HEK293T (cell line): ENCODE measurements at regions not wholly inside any gene's neighbourhood (a gene's known extent, or its start where the extent isn't known, plus 50 kb on each side); places are given as distances from the start of the nearest gene placed in this dataset.

Source experiments
- ARNT ChIP-seq: fragments of 450-650 bp; IDR thresholded peaks from 2 replicates; pipeline ENCODE4 v1.6.1; 2017; ENCODE audit warnings: mild to moderate bottlenecking
- BHLHE40 ChIP-seq: fragments of 450-650 bp; IDR thresholded peaks from 2 replicates; pipeline ENCODE4 v1.6.1; 2016; ENCODE audit warnings: mild to moderate bottlenecking, moderate library complexity, borderline replicate concordance
- CTBP1 ChIP-seq: fragments of 450-650 bp; IDR thresholded peaks from 2 replicates; pipeline ENCODE4 v1.6.1; 2016; ENCODE audit warnings: borderline replicate concordance
- FOXM1 ChIP-seq: fragments of 450-650 bp; IDR thresholded peaks from 2 replicates; pipeline ENCODE4 v1.6.1; 2017; ENCODE audit warnings: mild to moderate bottlenecking, borderline replicate concordance
- SP1 ChIP-seq: fragments of 450-650 bp; IDR thresholded peaks from 2 replicates; pipeline ENCODE4 v1.6.1; 2017
- TARDBP ChIP-seq: fragments of 450-650 bp; IDR thresholded peaks from 2 replicates; pipeline ENCODE4 v1.6.1; 2016
- ZNF384 ChIP-seq: fragments of 450-650 bp; IDR thresholded peaks from 2 replicates; pipeline ENCODE4 v1.6.1; 2016
- TF ChIP-seq, protein P1 (sequence below): fragments of 450-650 bp; IDR thresholded peaks from 2 replicates; pipeline ENCODE4 v1.6.1; 2016

DNA sequence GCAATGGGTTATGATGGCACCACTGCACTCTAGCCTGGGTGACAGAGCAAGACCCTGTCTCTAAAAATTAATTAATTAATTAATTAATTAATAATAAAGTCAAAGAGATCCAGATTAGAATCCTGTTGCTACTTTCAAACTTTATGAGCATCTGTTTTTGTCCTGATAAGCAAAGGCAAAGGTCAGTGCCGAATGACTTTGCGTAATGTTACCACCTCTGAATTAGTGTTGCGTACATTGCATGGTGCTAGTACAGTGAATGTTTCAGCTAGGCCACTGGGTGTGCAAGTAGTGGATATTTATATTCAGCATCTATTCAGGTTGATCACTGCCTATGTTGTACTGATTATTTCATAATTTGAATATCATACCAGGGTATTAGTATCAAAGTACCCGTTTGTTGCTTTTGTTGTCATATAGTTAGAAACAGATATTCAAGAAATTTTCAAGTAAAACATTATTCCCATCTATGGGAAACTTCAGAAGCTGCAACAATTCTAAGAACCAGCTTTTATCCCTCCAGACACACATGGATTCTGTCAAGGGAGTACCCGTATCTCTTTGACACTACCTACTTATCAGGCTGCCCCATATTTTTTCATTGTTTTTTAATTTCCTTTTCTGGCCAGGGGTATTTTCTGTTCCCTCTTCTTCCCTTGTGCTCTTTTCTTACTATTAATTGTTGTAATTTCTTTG is 127.1 kb upstream of the GRM7 start:
- TF ChIP-seq TARDBP (no peak), FOXM1 (no peak), SP1 (no peak), ZNF384 (no peak), BHLHE40 (no peak), CTBP1 (no peak), ARNT (no peak)
- TF ChIP-seq, protein P1, sequence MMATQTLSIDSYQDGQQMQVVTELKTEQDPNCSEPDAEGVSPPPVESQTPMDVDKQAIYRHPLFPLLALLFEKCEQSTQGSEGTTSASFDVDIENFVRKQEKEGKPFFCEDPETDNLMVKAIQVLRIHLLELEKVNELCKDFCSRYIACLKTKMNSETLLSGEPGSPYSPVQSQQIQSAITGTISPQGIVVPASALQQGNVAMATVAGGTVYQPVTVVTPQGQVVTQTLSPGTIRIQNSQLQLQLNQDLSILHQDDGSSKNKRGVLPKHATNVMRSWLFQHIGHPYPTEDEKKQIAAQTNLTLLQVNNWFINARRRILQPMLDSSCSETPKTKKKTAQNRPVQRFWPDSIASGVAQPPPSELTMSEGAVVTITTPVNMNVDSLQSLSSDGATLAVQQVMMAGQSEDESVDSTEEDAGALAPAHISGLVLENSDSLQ = no peak
